HG03520 (cell line): ENCODE measurements at regions not wholly inside any gene's neighbourhood (a gene's known extent, or its start where the extent isn't known, plus 50 kb on each side); places are given as distances from the start of the nearest gene placed in this dataset.
"Not testable (repeated sequence)": the region's sequence is repeated elsewhere in the genome, so short reads cannot be mapped to it uniquely, and the experiment has no call there.

Source experiments
- ATAC-seq: cut with Tn5 transposase; IDR thresholded peaks from one replicate; pipeline ENCODE4 v1.9.1; 2021; ENCODE audit warnings: mild to moderate bottlenecking, moderate library complexity; ENCODE audit not compliant: unreplicated experiment

DNA sequence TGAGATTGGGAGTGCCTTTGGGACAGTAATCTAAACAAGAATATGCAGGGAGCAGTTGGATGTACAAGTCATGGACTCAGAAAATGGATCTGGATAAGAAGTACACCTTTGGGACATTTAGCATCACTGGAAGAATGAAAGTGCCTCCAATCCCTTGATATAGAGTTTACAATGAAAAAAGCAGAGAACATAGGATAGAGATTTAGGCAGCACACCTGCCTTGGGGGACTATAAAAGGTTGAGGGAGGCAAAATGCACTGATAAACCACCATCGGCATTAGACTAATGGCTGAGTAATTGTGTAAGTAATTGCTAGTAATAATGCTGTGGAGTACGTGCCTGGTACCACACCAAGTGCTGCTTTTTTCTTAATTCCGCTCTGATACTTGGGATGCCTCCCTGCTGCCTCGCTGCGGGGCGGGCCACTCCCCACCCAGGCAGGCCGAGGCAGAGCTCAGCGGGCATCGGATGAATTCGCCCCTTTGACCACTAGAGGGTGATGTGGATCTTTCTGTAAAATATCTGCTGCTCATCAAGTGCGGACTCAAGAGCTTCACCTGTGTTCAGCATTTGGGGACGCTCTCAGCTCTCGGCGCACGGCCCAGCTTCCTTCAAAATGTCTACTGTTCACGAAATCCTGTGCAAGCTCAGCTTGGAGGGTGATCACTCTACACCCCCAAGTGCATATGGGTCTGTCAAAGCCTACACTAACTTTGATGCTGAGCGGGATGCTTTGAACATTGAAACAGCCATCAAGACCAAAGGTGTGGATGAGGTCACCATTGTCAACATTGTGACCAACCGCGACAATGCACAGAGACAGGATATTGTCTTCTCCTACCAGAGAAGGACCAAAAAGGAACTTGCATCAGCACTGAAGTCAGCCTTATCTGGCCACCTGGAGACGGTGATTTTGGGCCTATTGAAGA lies 99.9 kb downstream of the ANKRD18B start:
- ATAC-seq: peak; percentile 80

DNA sequence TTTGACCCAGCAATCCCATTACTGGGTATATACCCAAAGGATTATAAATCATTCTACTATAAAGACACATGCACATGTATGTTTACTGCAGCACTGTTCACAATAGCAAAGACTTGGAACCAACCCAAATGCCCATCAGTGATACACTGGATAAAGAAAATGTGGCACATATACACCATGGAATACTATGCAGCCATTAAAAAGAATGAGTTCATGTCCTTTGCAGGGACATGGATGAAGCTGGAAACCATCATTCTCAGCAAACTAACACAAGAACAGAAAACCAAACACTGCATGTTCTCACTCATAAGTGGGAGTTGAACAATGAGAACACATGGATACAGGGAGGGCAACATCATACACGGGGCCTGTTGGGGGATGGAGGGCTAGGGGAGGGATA lies 104.3 kb downstream of the ANKRD18B start:
- ATAC-seq: not testable (repeated sequence)

DNA sequence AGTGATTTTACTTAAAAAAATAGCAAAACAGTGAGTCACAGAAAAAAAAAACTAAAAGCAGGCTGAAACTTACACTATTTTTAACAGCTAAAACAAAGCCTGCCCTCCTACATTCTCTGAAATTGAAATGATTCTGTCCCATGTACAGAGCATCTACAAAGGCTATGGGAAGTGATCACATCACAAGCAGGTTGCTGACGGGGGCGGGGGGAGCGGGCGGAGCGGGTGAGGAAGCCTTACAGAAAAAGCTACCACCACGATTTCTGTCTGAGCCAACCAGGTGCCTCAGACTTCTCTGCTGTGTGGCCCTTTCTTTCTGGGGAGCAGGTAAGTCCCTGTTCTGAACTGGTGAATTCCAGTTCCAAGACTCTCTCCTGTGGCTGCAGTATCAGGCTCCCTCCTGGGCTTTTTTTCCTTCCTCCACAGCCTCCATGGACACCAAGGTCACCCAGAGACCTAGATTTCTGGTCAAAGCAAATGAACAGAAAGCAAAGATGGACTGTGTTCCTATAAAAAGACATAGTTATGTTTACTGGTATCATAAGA lies 104.9 kb downstream of the ANKRD18B start:
- ATAC-seq: no peak

DNA sequence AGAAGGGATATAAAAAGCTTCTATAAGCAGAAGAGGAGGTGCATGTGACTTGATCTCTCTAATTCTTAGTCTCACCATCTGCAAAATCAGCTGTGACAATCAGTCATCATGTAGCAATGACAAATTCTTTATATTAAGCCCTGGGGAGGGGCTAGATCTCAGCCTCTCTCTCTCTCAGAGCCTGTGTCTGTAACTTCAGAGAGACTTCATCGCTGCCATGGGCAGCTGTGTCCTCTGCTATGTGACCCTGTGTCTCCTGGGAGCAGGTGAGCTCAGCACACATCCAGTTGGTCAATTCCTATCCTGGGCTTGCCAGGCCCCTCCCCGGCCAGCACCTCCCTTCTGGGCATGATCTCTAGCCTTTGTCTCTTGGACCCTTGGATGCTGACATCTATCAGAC lies 109.6 kb downstream of the ANKRD18B start:
- ATAC-seq: no peak

DNA sequence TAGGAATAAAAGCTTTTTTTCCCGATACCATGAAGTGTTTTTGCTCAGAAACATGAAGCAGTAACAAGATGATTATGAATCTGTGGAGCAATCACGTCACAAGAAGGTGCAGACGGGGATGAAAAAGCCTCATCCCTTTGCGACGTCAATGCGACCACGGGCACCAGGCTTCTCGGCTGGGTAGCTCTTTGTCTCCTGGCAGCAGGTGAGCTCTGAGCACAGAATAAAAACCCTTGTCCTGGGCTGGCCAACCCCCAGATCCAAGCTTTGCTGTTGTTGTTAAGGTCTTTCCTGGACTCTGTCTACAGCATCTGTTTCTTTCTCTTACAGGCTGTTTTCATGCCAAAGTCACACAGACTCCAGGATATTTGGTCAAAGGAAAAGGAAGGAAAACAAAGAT lies 113.8 kb downstream of the ANKRD18B start:
- ATAC-seq: no peak

DNA sequence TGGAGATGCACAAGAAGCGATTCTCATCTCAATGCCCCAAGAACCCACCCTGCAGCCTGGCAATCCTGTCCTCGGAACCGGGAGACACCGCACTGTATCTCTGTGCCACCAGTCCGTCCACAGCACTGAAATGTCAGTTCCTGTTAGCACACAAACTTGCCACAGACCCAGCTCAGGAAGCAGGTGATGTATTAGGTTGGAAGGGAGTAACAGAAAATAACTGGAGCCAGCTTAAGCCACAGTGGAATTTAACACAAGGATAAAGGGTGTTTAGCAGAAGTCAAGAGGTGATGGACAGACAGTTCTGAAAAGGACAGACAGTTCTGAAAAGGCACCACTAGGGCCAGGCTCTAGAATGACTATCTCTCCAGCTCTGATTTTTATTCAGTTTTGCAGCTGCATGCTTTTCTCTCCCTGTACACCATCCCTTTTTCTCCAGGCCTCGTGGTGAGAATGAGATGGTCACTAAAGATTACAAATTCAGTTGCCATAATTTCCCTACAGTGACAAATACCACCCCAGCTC lies 114.4 kb downstream of the ANKRD18B start:
- no peak for ATAC-seq

DNA sequence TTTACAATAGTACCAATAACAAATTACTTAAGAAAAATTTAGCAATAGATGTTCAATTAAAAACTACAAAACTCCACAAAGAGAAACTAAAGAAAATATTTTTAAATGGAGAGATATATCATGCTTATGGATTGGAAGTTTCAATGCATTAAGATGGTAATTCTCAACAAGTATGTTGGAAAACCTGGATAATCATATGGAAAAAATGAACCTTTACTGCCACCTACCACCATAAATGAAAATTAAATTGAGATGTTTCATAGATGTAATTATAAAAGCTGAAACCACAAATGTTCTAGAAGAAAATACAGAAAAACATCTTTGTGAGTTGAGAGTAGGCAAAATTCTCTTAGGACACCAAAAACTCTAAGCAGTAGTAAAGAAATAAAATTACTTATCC lies 121.7 kb downstream of the ANKRD18B start:
- ATAC-seq: no peak

DNA sequence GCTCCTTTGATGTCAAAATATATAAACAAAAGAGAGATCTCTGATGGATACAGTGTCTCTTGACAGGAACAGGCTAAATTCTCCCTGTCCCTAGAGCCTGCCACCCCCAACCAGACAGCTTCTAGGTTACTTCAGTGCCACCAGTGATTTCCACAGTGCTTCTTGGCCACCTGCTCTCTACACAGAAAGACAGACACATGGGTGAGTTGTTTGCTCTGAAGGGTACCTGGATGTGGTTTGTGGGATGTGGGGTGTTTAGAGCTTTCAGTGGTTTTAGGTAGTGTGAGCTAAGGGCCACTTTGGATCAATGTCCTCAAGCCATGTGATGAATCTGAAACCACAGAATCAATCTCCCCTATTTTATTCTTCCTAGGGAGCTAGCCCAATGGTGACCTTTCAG lies 125.4 kb downstream of the ANKRD18B start:
- no peak for ATAC-seq

DNA sequence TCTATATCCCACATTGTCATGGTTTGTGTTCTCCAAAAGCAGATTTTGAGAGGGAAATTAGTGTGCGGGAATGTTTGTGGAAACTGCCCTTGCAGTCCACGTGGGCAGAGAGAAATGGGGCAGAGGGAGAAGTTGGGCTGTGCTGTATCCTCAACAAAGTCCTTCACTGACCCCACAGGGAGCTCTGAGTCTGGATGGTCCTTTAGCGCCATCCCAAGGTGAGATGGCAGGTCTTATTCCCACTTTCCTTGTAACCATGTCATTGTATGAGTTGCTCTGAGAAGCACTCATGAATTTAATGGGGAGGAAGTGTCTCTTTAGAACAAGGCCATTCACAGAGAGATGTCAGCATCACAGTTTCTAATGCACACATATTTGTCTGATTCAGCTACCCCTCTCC lies 127.1 kb downstream of the ANKRD18B start:
- ATAC-seq: no peak

DNA sequence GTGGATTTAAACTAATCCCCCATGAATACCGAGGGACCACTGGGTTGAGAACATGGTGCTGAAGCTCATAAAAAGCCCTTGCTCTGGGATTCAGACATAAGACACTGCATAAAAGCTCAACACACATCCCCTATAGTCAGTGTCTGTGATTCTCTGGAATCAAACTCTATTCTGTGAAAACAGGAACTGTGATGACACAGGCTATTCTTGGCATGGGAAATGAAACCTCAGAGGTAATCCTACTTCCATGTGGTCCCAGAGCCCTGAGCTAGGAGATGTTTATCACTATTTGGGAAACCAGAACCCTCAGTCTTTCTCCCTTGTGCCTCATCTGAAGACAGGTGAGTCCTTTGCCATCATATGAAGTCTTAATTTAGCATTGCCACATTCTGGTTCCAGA lies 135.4 kb upstream of the PRSS3 start:
- ATAC-seq: no peak

DNA sequence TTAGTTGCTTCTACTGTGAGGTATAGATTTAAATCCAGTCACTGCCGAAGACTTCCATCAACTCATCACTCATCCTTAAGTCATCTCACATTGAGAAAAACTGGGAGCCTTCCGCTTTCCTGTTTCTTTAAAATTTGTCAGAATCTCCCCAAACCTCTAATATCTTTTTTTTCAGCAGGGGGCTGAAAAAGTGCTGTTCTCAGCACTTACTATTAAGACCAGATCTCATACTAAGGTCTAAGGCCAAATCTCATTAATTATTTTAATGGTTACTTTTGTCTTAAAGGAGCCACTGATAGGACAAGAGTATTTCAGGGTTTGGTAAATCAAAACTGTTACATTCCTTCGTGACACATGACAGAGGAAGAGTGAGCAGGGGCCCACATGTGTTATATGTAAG lies 134.6 kb upstream of the PRSS3 start:
- no peak for ATAC-seq

DNA sequence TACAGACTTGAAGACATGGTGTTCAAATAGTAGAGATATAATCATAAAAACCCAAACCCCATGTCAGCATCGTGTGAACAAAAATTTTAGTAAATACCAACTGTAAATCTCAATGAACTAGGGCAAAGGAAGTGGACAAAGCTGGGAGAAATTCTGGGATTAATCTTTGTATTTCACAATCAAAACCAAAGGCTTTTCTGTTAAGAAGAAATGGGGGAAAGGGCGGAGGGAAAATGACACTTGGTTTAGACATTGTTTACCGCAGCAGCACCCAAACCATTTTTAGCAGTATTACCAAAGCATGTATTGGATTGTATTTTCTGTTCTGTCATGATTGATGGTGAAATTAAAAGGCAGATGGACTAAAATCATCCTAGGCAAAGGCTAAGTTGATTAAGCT lies 134.2 kb upstream of the PRSS3 start:
- ATAC-seq: no peak

DNA sequence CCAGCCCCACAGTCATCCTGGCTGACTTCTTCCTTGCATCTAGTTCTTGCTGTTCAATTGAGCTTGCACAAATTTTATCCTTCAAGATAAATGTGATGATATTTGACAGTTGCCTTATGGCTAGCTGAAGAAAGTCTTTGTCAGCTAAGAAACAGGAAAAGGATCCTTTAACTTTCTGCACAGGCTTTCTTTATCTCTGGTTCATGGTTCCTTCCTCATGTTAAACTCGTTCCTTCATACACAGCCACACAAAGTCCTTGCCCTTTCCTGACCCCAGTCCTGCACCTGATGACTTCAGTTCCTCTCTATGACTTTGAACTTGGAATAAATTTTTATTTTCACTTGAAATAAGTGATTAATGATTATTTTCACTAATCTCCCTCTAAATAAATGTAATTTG lies 132.5 kb upstream of the PRSS3 start:
- ATAC-seq: no peak

DNA sequence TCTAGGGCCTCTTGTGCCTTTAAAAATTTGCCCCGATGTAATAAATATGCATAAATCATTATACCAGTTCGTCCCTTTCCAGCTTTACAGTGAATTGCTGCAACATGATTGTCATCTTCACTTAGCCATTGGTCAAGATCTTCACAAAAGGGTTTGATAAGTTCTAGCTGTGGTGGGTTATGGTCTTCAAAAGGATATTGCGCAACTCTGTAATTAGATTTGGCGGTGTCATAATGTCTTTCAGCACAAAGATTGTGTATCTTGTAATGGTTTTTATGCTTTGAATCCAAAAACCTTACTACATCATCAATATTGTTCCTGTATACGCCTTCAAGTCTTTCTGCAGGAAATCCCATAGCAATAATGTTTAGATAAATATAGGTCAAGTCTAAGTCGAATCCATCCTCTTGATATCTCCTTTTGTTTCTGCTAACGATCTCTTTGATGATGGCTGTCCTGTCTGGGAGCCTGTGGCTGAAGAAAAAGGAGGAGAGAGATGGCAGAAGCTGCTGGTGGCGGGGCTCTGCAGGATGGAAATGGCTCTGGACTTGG lies 119.1 kb upstream of the PRSS3 start:
- not testable (repeated sequence) for ATAC-seq

DNA sequence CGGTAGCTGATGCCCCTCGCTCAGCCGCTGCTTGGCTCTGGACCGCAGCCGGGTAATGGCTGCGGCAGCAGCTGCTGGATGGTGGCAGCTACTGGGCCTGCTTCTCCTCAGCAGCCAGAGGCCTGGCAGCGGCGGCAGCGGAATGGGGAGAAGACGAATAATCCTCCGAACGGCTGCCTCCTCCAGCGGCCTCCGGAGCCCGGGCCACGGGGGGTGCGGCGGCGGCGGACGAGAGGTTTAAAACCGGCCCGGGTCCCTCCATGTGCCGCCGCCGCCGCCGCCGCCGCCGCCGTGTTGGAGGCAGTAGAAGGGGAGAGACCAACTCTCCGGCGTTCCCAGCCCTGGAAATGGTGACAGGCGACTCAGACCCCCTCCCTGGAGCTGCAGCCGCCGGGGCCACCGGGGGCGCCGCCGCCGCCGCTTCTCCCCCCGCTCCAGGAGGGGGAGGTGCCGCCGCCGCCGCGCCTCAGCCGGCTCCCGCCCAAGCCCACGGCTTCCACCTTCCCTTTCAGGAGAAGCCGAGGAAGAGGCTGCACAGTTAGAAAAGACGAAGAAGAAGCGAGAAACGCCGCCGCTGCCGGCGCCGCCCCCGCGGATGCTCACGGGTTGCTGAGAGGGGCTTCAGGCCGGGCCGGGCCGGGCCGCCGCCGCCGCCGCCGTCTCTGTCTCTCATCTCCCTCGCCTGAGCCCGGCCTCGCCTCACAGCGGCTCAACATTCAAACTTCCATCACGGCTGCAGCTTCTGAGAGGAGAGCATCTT lies 118.4 kb upstream of the PRSS3 start:
- no peak for ATAC-seq

DNA sequence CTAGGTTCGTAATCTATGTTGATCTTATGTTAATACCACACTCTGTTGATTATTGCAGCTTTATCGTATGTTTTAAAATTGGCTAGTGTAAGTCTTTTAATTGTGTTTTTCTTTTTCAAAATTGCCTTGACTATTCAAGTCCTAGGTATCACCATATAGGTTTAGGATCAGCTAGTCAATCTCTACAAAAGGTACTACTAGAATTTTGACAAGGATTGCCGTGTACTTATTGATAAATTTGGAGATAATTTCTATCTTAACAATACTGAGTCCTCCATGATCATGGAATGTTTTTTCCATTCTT lies 117.9 kb upstream of the PRSS3 start:
- ATAC-seq: no peak

DNA sequence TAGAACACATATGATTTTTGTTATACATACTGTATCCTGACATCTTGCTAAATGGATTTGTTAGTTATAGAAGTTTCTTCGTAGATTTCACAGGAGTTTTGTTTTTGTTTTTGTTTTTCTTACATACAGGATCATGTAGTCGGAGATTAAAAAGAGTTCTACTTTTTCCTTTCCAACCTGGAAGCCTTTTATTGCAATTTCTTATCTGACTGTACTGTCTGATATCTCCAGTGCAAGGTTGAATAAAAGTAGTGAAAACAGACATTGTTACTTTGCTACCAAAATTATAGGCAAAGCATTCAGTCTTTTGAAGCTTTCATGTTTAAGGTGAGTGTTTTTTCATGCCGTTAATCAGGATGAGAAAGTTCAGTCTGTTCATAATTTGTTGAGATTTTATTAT lies 117.4 kb upstream of the PRSS3 start:
- ATAC-seq: no peak

DNA sequence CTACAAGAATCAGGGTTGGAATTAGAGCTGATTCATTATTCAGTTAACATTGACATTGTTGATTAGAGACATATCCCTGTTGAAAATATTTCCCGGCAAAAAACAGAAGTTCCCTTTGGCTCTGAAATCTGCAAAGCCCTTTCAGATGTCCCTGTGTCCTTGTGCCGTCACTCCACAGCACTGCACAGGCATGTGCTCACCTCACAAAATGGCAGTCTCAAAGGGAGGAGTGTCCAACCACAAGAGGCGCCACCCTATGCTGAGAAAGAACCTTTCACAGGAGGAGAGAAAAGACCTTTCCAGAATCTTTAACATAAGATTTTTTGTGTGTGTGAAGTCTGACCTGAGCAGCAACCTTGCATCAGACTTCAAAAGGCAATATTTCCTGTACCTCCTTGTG lies 112.8 kb upstream of the PRSS3 start:
- no peak for ATAC-seq

DNA sequence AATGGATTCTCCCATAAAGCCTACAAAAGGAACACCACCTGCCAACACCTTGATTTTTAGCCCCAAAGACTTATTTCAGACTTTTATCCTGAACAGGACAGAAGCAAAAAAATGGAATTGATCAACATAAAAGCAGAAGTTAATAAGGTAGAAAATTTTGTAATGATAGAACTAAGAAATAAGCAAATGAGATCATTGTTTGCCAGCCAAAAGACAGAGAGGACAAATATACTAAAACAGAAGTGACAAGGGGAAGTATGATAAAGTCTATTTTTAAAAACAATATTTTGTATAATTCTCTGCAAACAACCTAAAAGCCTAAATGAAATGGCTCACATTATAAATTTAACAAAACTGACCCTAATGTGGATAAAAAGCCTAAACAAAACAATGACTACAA lies 110.5 kb upstream of the PRSS3 start:
- ATAC-seq: no peak

DNA sequence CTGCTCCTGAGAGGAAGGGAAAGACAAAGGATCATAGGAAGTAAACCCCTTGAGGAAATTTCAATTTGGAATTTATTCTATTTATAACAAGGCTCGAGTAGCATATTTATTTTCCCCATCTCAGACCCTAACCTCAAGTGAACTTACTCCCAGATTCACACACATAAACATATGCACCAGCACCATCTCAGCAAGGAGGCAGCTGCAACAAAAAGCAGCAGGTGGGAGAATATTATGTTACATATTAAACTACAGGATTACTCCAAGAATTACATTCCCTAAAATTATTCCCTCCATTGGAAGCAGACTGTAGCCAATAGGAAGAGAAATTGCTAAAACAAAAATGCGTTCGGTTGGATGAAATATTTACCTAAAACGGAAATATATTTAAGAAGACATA lies 108.4 kb upstream of the PRSS3 start:
- no peak for ATAC-seq

DNA sequence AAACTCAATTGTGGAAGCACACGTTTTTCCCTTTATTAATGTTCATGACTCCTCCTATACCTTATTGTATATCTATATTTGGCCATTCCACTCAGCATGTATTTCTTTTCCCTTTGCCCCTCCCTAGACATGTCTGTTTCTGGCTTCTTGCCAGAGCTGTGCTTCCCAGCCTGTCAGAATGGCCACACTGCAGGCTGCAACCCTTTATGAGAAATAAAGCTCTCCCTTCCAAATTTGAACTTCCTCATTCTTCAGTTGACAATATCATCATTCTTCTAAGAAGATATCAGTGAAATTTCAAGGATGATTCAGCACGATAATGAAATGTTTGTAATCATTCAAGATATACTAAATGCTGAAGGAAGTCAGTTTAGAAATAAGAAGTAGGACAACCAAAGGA lies 107.6 kb upstream of the PRSS3 start:
- no peak for ATAC-seq
